NCI-H1092 (cell line): ENCODE measurements at regions not wholly inside any gene's neighbourhood (a gene's known extent, or its start where the extent isn't known, plus 50 kb on each side); places are given as distances from the start of the nearest gene placed in this dataset.
"Not testable (repeated sequence)": the region's sequence is repeated elsewhere in the genome, so short reads cannot be mapped to it uniquely, and the experiment has no call there.

Experiments
- DNase-seq: peaks from one replicate; lab custom pipeline; 2025; lab: John Stamatoyannopoulos, UW

DNA sequence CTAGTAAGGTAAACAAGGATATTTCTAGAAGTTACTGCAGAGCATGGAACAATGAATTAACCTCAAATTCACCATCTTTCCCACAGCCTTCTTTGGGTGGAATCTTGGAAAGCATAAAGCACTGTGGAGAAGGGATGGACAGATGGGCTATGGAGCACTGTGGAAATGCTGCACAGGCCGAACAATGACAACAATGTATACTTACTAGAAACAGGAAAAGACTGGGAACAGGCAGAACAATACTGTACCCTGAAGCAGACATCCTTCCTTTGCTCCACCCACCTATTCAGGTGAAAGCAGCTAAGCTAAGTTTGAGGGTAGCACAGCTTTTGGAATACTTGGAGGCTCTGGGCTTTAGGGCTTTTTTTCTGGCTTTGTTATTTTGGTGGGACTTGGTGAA, 250.6 kb upstream of the KLF8 start:
- DNase-seq: no peak

DNA sequence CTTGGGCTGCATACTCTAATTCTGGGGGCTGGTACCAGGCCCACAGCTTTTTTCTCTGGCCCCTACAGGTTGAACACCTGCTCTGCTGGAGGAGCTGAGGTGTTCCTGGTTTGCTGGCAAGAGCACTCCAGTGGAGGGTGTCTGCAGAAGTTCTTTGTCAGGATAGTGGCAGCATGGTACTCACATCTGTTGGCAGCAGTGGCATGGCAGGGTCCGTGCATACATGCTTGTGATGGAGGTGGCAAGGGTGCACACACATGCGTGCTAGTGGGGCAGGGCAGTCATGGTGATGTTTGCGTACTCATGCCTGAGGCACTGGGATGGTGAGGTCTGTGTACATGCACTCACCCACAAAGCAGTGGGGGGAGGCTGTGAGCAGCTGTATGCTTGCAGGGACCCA, 235.5 kb upstream of the KLF8 start:
- DNase-seq: no peak

DNA sequence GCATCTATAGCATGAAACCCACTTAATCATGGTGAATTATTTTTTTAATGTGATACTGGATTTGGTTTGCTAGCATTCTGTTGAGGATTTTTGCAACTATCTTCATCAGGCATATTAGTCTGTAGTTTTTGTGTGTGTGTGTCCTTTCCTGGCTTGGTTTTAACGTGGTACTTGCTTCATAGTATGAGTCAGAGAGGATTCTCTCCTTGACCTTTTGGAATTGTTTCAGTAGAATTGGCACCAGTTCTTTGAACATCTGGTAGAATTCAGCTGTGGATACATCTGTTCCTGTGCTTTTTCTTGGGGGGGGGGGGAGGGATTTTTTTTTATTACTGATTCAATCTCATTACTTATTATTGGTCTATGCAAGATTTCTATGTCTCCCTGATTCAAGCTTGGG, 232.0 kb upstream of the KLF8 start:
- DNase-seq: no peak

DNA sequence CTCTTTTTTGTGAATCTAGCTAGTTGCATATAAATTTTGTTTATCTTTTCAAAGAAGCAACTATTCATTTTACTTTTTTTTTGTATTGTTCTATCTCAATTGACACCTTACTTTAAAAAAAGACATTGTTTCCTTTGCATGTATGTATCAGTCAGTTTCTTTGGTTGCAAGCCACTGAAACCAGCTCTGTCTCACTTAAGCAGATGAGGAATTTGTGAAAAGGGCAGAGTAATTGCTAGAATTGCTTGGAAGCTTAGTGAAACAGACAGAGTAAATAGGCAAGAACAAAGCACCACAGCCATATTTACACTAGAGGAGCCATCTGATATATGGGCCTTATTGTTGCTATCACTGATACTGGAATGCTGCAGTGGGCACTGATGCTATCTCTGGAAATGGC, 231.4 kb upstream of the KLF8 start:
- DNase-seq: no peak

DNA sequence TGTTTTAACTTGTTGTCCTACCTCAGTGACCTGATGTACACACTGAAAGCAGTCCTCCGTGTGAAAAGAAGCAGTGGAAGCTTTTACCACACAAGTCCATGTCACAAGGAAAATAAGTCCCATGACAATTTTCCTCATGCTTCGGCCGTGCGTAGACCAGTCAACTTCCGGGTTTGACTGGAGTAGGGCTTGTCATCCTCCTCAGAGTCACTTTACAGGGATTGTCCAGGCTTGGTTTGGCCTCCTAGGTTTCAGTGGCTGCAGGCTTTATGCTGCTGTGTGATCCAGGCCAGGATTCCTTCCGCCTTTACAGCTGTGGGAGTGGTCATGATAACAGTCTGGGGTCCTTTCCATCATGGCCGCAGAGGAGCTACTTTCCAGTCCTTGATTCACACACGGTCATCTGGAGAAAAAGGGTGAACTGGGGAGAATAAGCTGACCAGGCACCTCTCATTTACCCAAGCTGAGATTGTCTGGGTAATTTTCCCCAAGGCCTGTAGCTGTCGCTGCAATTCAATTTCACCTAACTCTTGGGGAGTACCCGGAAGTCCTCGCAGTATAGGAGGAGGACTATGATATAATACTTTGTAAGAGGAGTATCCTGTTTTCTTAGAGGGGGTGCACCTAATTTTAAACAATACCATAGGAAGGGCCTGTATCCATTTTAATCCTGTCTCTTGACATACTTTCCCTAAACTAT, 206.1 kb upstream of the KLF8 start:
- no peak for DNase-seq

DNA sequence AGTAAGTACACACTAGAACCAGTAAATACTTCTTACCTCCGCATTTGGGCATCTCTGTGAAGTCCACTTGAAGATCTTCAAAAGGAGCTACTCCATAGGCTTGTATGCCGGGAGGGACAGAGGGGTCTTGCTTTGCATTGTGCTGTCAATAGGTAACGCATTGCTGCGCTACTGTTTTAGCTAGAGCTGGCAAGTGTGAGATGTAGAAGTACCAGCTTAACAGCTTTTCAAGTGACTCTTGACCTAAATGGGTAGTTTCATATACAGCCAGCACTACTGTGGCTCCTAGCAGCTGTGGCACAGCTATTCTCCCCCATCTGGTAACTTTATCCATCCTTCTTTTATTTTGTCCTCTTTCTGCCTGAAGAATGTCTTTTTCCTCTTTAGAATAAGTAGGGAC, 205.3 kb upstream of the KLF8 start:
- DNase-seq: peak; percentile 11

DNA sequence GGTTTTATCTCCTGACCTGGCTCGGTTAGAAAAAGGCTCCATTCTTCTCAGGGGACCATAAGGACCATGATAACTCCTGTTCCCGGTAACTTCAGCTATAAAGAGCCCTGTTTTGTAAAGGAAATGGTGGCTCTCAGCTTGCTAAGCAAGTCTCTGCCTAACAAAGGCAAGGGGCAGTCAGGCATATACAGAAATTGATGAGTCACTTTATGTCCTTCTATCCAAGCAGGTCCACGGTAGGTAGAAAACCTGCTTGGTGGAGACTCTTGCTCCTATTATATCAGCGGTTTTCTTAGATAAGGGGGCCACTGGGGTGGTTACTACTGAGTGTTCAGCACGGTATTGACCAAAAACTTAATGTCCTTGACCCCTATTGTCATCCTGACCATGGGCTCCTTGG, 203.0 kb upstream of the KLF8 start:
- no peak for DNase-seq

DNA sequence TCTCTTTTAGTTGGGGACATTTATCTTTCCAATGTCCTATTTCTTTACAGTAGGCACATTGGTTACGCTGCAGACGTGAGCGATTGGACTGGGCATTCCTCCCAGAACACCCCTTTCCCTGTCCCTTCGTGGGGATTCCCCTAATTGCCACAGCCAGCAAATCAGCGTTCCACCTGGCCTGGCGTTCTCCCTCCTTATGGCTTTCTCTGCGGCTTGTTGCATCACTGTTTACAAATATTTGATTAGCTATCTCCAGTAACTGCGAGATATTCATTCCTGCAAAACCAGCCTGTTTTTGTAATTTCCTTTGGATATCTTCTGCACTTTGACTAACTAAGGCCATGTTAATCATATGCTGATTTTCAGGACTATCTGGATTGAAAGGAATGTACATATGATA, 202.5 kb upstream of the KLF8 start:
- DNase-seq: no peak

DNA sequence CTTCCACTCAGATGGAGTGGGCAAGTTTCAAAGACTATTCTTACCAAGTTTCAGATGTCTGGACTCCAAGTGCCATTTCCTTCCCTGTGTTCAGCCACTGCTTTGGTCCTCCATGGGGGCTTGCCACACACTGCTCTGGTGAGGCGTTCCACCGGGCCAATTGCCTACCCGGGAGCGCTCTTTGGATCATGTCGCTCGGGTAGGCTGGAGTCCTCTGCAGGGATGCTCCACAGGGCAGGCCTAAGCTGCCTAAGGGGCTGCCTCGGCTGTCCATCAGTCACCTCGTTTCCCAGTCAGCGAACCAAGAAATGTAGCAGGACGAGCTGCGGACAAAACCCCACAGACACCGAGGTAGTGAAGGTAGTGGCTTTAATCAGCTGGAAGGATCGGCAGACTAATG, 200.7 kb upstream of the KLF8 start:
- no peak for DNase-seq

DNA sequence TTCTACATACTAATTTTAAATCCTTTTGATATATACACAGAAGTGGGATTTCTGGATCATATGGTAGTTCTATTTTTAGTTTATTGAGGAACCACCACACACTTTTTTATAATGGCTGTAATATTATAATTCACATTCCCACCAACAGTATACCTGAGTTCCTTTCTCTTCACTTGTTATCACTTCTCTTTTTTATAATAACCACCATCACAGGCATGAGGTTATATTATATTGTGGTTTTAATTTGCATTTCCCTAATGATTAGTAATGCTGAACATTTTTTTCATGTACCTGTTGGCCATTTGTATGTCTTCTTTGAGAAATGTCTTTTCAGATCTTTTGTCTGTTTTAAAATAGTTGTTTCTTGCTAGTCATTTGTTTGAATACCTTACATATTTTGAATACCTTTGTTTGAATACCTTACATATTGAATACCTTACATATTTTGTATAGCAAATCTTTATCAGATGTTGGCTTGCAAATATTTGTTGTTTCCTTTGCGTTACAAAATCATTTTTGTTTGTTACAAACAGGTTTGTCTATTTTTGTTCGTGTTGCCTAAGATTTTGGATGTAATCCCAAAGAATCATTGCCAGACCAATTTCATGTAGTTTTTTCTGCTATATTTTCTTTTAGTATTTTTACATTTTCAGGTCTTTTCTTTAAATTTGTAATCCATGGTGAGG, 198.5 kb upstream of the KLF8 start:
- no peak for DNase-seq

DNA sequence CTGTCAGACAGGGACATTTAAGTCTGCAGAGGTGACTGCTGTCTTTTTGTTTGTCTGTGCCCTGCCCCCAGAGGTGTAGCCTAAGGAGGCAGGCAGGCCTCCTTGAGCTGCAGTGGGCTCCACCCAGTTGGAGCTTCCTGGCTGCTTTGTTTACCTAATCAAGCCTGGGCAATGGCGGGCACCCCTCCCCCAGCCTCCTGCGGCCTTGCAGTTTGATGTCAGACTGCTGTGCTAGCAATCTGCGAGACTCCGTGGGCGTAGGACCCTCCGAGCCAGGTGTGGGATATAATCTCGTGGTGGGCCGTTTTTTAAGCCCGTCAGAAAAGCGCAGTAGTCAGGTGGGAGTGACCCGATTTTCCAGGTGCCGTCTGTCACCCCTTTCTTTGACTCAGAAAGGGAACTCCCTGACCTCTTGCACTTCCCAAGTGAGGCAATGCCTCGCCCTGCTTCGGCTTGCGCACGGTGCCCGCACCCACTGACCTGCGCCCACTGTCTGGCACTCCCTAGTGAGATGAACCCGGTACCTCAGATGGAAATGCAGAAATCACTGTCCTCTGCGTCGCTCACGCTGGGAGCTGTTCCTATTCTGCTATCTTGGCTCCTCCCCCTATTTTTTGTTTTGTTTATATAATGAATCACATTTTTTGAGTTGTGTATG, 179.4 kb upstream of the KLF8 start:
- not testable (repeated sequence) for DNase-seq

DNA sequence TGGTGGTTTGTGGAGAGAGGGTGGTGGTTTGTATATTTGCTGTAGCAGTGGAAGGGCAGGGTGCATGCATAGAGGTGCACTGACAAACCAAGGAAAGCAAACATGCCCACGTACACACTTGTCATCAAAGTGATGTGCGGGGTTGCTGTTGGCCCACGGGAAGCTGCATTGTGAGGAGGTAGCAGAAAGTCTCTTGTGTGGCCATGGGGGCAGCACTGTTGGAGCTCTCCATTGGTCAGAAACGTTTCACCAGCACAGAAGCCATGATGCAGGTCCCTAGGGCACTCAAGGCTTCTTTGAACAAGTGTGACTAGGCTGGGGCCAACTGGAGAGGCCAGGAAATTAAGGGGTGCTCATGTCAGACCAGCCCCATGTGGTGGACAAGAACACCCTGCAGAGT, 174.8 kb upstream of the KLF8 start:
- DNase-seq: no peak

DNA sequence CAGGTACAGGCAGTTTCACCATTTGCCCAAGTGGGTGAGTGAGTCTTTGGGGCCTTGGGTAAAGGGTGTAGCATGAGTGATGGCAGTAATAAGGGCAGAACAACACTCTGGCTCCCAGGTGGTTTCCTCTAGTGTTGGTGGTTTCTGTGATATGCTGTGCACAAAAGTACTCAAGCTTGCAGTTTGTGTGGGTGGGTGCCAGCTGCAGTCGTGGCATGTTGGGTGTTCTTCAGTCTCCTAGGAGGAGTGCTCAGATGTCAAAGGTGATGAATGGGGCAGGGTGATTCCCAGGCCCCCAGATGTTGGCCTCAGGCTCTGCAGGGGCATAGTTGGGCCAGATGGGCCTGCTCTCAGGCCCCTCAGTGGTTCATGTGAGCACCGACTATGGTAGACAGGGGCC, 166.1 kb upstream of the KLF8 start:
- DNase-seq: no peak

DNA sequence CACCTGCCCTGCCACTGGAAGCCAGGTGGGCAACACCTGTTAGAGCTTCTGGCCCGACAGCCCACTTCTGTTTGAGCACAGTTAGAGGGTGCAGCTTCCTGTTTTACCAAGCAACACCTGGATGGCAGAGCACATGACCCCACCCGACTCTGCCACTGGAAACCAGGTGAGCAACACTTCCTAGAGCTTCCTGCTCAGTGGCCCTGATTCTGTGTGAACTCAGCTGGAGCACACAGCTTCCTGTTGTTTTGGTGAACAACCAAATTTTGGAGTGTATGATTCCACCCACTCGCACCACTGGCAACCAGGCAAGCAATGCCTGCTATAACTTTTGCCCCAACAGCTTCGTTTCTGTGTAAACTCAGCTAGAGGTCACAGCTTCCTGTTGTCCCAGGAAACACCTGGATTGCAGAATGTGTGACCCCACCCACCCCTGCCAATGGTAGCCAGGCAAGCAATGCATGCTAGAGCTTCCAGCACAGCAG, 163.8 kb upstream of the KLF8 start:
- no peak for DNase-seq

DNA sequence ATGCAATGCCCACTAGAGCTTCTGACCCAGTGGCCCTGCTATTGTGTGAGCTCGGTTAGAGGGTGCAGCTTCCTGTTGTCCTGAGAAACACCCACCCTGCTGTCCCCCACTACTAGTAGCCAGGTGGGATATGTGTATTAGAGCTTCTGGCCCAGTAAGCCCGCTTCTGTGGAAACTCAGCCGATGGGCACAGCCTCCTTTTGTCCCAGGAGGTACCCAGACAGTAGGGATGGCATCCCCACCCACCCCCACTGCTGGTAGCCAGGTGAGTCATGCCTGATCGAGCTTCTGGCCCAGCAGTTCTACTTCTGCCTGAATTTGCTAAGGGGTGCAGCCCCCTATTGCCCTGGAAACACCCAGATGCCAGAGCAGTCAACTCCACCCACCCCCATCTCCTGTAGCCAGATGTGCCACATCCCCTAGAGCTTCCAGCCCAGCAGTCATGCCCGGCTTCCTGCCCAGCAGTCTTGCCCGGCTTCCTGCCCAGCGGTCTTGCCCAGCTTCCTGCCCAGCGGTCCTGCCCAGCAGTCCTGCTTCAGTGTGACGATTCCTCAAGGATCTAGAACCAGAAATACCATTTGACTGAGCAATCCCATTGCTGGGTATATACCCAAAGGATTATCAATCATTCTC, 162.7 kb upstream of the KLF8 start:
- no peak for DNase-seq

DNA sequence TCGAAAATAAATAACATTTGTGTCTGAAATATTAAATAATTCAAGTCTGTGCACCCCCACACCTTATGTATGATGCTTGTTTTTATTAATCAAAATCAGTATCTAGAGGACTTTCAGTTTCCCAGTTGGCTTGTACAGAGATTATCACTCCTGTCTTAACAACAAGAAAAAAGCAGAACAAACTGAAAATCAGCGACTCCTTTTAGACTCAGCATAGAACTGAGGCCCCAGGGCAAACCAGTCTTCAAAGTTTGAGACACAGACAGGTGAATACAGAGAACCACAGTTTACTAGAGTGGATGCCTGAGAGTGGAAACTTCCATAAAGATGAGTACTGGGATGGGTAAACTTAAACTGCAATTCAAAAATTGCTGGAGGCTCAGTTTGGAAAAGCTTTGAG, 142.8 kb upstream of the KLF8 start:
- DNase-seq: no peak

DNA sequence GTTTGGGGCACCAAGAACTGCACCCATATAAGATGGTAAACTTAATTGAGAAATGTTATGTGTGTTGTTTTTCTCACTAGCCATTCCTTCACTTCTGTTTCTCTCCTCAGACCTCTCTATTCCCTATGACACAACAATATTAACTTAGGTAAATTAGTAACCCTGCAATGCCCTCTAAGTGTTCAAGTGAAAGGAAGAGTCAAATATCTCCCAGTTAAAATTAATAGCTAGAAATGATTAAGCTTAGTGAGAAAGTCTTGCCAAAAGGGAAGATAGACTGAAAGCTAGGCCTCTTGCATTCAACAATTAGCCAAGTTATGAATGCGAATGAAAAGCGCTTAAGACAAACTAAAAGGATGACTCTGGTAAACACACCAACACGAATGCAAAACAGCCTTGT, 132.9 kb upstream of the KLF8 start:
- no peak for DNase-seq

DNA sequence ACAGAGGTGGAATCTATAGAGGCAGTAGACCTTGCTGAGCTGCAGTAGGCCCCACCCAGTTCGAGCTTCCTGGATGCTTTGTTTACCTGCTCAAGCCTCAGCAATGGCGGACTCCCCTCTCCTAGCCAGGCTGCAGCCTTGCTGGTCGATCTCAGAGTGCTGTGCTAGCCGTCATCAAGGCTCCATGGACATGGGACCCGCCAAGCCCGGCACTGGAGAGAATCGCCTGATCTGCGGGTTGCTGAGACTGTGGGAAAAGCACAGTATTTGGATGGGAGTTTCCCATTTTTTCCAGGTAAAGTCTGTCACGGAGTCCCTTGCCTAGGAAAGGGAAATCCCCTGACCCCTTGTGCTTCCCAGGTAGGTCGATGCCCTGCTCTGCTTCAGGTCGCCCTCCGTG, 124.8 kb upstream of the KLF8 start:
- DNase-seq: no peak

DNA sequence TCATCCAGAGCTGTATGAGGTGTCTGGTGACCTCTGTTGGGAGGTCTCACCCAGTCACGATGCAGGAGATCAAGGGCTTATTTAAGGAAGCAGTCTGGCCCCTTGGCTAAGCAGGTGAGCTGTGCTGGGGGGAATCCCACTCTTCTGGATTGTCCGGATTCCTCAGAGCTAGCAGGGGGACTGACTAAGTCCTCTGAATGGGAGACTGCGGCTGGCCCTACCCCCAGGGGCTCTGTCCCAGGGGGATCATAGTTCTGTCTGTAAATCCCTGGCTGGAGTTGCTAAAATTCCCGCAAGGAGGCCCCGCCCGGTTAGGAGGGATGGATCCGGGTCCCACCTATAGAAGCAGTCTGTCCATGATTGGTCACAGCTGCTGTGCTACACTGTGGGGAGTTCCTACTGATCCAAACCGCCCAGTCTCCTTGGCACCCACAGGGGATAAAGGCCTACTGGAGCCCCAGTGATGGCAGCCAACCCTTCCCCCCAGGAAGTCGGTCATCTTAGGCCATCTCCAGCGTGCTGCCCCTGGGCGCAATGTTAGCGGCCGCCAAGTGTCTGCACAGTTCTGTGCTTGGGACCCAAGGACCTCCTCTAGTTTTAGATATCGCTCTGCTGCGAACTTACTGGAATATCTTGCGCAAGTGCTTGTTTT, 118.2 kb upstream of the KLF8 start:
- DNase-seq: no peak

DNA sequence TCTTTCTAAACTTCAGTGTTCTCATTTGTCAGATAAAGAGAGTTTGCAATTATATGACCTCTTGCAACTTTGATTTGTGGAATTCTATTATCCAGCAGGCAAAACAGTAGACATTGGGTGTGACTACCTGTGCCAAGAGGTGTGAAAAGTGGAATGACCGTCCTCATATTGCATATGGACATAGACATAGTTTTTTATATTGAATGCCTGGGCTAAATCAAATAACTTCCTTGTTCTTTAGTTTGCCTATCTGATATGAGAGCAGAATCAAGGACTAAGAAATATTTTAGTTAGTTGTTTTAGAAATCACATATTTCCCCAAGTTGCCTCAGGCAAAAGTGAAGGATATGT, 117.7 kb upstream of the KLF8 start:
- no peak for DNase-seq

DNA sequence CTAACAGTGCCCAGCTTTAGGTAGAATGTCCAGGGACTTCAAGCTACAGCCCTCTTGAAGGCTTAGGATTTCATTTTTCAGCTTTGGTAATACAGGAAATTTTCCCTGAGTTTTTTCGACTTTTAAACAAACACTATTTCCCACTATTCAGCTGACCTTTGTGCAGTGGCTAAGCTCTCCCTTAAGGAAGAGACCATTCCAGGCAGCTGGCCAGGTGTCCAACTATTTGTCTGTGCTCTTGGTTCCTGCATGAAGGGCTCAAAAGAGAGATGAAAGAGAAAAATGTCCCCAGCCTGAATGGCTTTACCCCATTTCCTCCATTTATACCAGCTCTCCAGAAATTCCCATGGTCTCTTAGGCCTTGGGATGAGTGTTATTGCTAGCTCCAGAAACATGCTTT, 111.9 kb upstream of the KLF8 start:
- no peak for DNase-seq

DNA sequence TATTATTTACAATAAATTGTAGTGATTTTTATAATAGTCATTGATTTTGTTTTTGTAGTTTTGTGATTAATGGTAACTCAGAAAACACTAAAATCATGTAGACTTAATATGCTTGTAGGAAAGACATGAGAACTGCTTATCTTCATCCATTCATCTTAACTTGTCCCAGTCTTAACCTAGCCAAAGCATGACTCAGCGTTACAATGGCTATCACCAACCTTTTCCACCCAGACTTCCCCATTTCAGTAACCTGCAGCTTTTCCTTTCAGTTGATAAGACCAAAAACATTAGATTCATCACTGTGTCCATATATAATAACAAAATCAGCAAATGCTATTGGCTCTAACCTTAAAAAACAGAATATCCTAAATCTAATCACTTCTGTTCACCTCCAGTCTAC, 106.2 kb upstream of the KLF8 start:
- no peak for DNase-seq

DNA sequence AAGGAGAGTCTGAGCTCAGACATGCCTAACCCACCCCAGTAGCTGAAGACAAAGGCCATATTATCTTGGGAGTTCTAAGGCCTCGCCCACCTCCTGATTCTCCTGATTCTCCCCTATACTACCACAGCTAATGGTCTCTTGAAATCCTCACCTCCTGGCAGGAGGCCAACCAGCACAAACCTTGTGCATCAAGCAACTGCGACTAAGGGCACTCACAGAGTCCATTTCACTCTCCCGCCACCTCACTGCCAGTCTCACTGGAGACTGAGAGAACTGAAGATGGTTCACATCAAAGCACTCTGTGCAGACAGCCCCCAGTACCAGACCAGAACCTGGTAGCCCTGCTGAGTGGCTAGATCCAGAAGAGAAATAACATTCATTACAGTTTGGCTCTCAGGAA, 102.1 kb upstream of the KLF8 start:
- no peak for DNase-seq
